Neural cell (in vitro differentiated cells): ENCODE measurements at regions not wholly inside any gene's neighbourhood (a gene's known extent, or its start where the extent isn't known, plus 50 kb on each side); places are given as distances from the start of the nearest gene placed in this dataset.

ENCODE experiments used
- H2AFZ ChIP-seq: fragments of 200-600, 300-800 bp; sonication (generic), shearing (Covaris generic); 2 replicates; pipeline ENCODE4 v1.6.0; 2014; ENCODE audit warnings: low read depth, mild to moderate bottlenecking, antibody characterized with exemption, low read length, moderate library complexity
- H3F3A ChIP-seq: fragments of 200-600 bp; shearing (Covaris generic); 2 replicates; pipeline ENCODE4 v1.6.1; 2016; ENCODE audit warnings: mild to moderate bottlenecking, moderate library complexity, mixed read lengths, antibody characterized with exemption, low read length; ENCODE audit not compliant: insufficient read depth, poor library complexity, severe bottlenecking
- H3K27ac ChIP-seq: fragments of 200-600, 300-800 bp; sonication (generic), shearing (Covaris generic); 2 replicates; pipeline ENCODE4 v1.5.1; 2014; ENCODE audit warnings: mild to moderate bottlenecking, low read length, moderate library complexity
- H3K27me3 ChIP-seq: fragments of 300-800, 200-600 bp; sonication (generic), shearing (Covaris generic); 2 replicates; pipeline ENCODE4 v1.6.0; 2014; ENCODE audit warnings: mild to moderate bottlenecking, low read depth, low read length, moderate library complexity; ENCODE audit not compliant: insufficient read depth
- H3K36me3 ChIP-seq: fragments of 300-800, 200-600 bp; sonication (generic), shearing (Covaris generic); 2 replicates; pipeline ENCODE4 v1.5.1; 2014; ENCODE audit warnings: mild to moderate bottlenecking, antibody characterized with exemption, low read length, moderate library complexity; ENCODE audit not compliant: insufficient read depth
- H3K4me2 ChIP-seq: fragments of 300-800, 200-600 bp; sonication (generic), shearing (Covaris generic); 2 replicates; pipeline ENCODE4 v1.6.0; 2014; ENCODE audit warnings: mild to moderate bottlenecking, low read length
- H3K4me3 ChIP-seq: fragments of 300-800, 200-600 bp; sonication (generic), shearing (Covaris generic); 2 replicates; pipeline ENCODE4 v1.5.1; 2014; ENCODE audit warnings: mild to moderate bottlenecking, low read length, moderate library complexity
- H3K79me2 ChIP-seq: fragments of 200-600 bp; shearing (Covaris generic); replicated peaks from 2 replicates; pipeline ENCODE4 v1.6.0; 2014; ENCODE audit warnings: mild to moderate bottlenecking, low read length, moderate library complexity; ENCODE audit not compliant: insufficient read depth
- H3K9ac ChIP-seq: fragments of 300-800, 200-600 bp; sonication (generic), shearing (Covaris generic); 2 replicates; pipeline ENCODE4 v1.6.1; 2016; ENCODE audit warnings: mild to moderate bottlenecking, low read length, mixed read lengths
- H3K9me2 ChIP-seq: fragments of 200-600 bp; shearing (Covaris generic); 2 replicates; pipeline ENCODE4 v1.6.1; 2016; ENCODE audit warnings: mild to moderate bottlenecking, low read length, mixed read lengths; ENCODE audit not compliant: insufficient read depth
- H3K9me3 ChIP-seq: fragments of 200-600, 300-800 bp; sonication (generic), shearing (Covaris generic); 2 replicates; pipeline ENCODE4 v1.6.1; 2016; ENCODE audit warnings: mild to moderate bottlenecking, mixed run types, low read length, moderate library complexity, mixed read lengths
- H4K20me1 ChIP-seq: fragments of 200-600 bp; shearing (Covaris generic); 2 replicates; pipeline ENCODE4 v1.6.1; 2016; ENCODE audit warnings: mild to moderate bottlenecking, mixed run types; ENCODE audit not compliant: insufficient read depth
- EP300 ChIP-seq: fragments of 450-650 bp; conservative IDR thresholded peaks from 2 replicates; pipeline ENCODE4 v1.6.1; 2014; ENCODE audit warnings: antibody characterized with exemption, mild to moderate bottlenecking, moderate library complexity; ENCODE audit not compliant: poor library complexity, severe bottlenecking
- EZH2 ChIP-seq: fragments of 200-600, 300-800 bp; shearing (Covaris generic), sonication (generic); IDR thresholded peaks from 2 replicates; pipeline ENCODE4 v1.6.1; 2014; ENCODE audit warnings: antibody characterized with exemption, low read length, borderline replicate concordance, mild to moderate bottlenecking; ENCODE audit not compliant: insufficient read depth, poor library complexity, severe bottlenecking
- MXI1 ChIP-seq: fragments of 450-650 bp; conservative IDR thresholded peaks from 2 replicates; pipeline ENCODE4 v1.6.1; 2014; ENCODE audit warnings: antibody characterized with exemption, mild to moderate bottlenecking; ENCODE audit not compliant: poor library complexity, severe bottlenecking
- POLR2AphosphoS5 ChIP-seq: IDR thresholded peaks from 2 replicates; pipeline ENCODE4 v1.6.1; 2012
- RAD21 ChIP-seq: fragments of 450-650 bp; conservative IDR thresholded peaks from 2 replicates; pipeline ENCODE4 v1.6.1; 2014; ENCODE audit warnings: antibody characterized with exemption, mild to moderate bottlenecking, moderate library complexity
- REST ChIP-seq: IDR thresholded peaks from 2 replicates; pipeline ENCODE4 v1.6.1; 2012; ENCODE audit warnings: borderline replicate concordance
- SMC3 ChIP-seq: fragments of 450-650 bp; conservative IDR thresholded peaks from 2 replicates; pipeline ENCODE4 v1.6.1; 2014; ENCODE audit warnings: antibody characterized with exemption, mild to moderate bottlenecking, moderate library complexity; ENCODE audit not compliant: poor library complexity
- TAF1 ChIP-seq: IDR thresholded peaks from 2 replicates; pipeline ENCODE4 v1.6.1; 2012; ENCODE audit warnings: low read depth
- TF ChIP-seq, protein P1 (sequence below): fragments of 450-650 bp; IDR thresholded peaks from 2 replicates; pipeline ENCODE4 v1.5.1; 2014; ENCODE audit warnings: antibody characterized with exemption, mild to moderate bottlenecking, moderate library complexity; ENCODE audit not compliant: poor library complexity, severe bottlenecking

GRCh38 chr4:33685939-33686338 lies 2558.4 kb downstream of the ARAP2 start:
- no peaks in the 10 kb centered on the region for H3K36me3 ChIP-seq
- H3K4me3 ChIP-seq = no peak overlapping the region

GRCh38 chr4:33696041-33696440 lies 2548.3 kb downstream of the ARAP2 start:
- no peaks in the 10 kb centered on the region for H3F3A ChIP-seq
- no peak overlapping the region for H3K4me2 ChIP-seq
- H3K4me3 ChIP-seq = no peak overlapping the region
- H3K36me3 ChIP-seq = no peaks in the 10 kb centered on the region
- H3K9me3 ChIP-seq = no peaks in the 10 kb centered on the region
- H3K9me2 ChIP-seq = no peaks in the 10 kb centered on the region
- no peaks in the 10 kb centered on the region for H3K27me3 ChIP-seq
- H3K79me2 ChIP-seq = no peaks in the 10 kb centered on the region
- no peak overlapping the region for H2AFZ ChIP-seq
- TF ChIP-seq, protein P1, sequence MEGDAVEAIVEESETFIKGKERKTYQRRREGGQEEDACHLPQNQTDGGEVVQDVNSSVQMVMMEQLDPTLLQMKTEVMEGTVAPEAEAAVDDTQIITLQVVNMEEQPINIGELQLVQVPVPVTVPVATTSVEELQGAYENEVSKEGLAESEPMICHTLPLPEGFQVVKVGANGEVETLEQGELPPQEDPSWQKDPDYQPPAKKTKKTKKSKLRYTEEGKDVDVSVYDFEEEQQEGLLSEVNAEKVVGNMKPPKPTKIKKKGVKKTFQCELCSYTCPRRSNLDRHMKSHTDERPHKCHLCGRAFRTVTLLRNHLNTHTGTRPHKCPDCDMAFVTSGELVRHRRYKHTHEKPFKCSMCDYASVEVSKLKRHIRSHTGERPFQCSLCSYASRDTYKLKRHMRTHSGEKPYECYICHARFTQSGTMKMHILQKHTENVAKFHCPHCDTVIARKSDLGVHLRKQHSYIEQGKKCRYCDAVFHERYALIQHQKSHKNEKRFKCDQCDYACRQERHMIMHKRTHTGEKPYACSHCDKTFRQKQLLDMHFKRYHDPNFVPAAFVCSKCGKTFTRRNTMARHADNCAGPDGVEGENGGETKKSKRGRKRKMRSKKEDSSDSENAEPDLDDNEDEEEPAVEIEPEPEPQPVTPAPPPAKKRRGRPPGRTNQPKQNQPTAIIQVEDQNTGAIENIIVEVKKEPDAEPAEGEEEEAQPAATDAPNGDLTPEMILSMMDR = no peak
- TF ChIP-seq SMC3 (no peak), EZH2 (no peak), MXI1 (no peak), TAF1 (no peak), POLR2AphosphoS5 (no peak), RAD21 (no peak), EP300 (no peak), REST (no peak)
- H3K9ac ChIP-seq = no peak overlapping the region
- no peak overlapping the region for H3K27ac ChIP-seq
- no peaks in the 10 kb centered on the region for H4K20me1 ChIP-seq

More at GRCh38 chr4:33685939-33686338, 2558.4 kb downstream of the ARAP2 start:
- Histone ChIP-seq H3K9me3 (no peaks in the 10 kb centered on the region), H3K9me2 (no peaks in the 10 kb centered on the region), H3K27ac (no peak overlapping the region), H3F3A (no peaks in the 10 kb centered on the region), H3K4me2 (no peak overlapping the region), H3K9ac (no peak overlapping the region), H3K79me2 (no peaks in the 10 kb centered on the region), H4K20me1 (no peaks in the 10 kb centered on the region), H3K27me3 (no peaks in the 10 kb centered on the region), H2AFZ (no peak overlapping the region)
- TF ChIP-seq EP300 = no peak
- no peak for TF ChIP-seq MXI1
- no peak for TF ChIP-seq SMC3
- no peak for TF ChIP-seq TAF1
- TF ChIP-seq POLR2AphosphoS5 = no peak
- no peak for TF ChIP-seq RAD21
- no peak for TF ChIP-seq REST
- TF ChIP-seq EZH2 = no peak
- TF ChIP-seq, protein P1 = no peak
